Adrenal gland (tissue), 9 donors: ENCODE measurements at regions not wholly inside any gene's neighbourhood (a gene's known extent, or its start where the extent isn't known, plus 50 kb on each side); places are given as distances from the start of the nearest gene placed in this dataset.
A peak's percentile ranks its signal among the peaks of the same experiment; 100 is the strongest.
"Not testable (repeated sequence)": the region's sequence is repeated elsewhere in the genome, so short reads cannot be mapped to it uniquely, and the experiment has no call there.

Experiments
- DNase-seq, 7 donors: peaks; one replicate each; pipeline ENCODE4 v3.0.0-alpha.2; 2019 to 2020
- H3K27ac ChIP-seq, 5 donors: fragments of 200-600 bp; sonication (generic) in 4 of 5; 1 replicate in 3 of 5; 2 replicates in 2 of 5; pipeline versions ENCODE4 v1.5.1 to v1.8.0; 2016 to 2020; ENCODE audit warnings: mild to moderate bottlenecking in 1 of 5
- H3K27me3 ChIP-seq: fragments of 200-600 bp; 2 replicates; pipeline ENCODE4 v1.8.0; 2021
- H3K36me3 ChIP-seq, 2 donors: fragments of 200-600 bp; replicated peaks in 1 of 2; 1 replicate in 1 of 2; 2 replicates in 1 of 2; pipeline versions ENCODE4 v1.5.1 to v1.8.0; 2018 to 2022
- H3K4me1 ChIP-seq, 2 donors: fragments of 200-600 bp; replicated peaks in 1 of 2; 1 replicate in 1 of 2; 2 replicates in 1 of 2; pipeline versions ENCODE4 v1.5.1 to v1.8.0; 2018 to 2021
- H3K4me3 ChIP-seq, 4 donors: fragments of 200-600 bp; sonication (generic) in 3 of 4; one replicate each; pipeline ENCODE4 v1.5.1; 2016 to 2018
- H3K9me3 ChIP-seq, 3 donors: fragments of 200-600 bp; sonication (generic) in 1 of 3; replicated peaks in 1 of 3; 1 replicate in 2 of 3; 2 replicates in 1 of 3; pipeline versions ENCODE4 v1.5.1 to v1.8.0; 2016 to 2021
- WGBS, 4 donors: extraction: QIAGEN DNeasy Blood & Tissue Kit in 2 of 4; methylation state at CpG; one replicate each; pipeline versions ENCODE4 v1.1.5 to v1.1.7; 2013 to 2017; 5-methylcytosine and 5-hydroxymethylcytosine counted together
- intact Hi-C, 2 donors: fragments of 100-400 bp; cut with DNase I; formaldehyde crosslinking; loops; one replicate each; pipeline versions ENCODE4 v1.14.1 to v1.15.0; 2022 to 2023
- TF ChIP-seq, protein P1 (sequence below), 6 experiments: fragments of 450-650 bp in 4 of 6; fragments of 200-600 bp in 2 of 6; sonication (generic) in 1 of 6; IDR thresholded peaks; 1 replicate in 5 of 6; 2 replicates in 1 of 6; pipeline versions ENCODE4 v1.5.1 to v1.8.0; 2016 to 2021; ENCODE audit warnings: antibody characterized with exemption in 6 of 6, mild to moderate bottlenecking in 2 of 6, moderate library complexity in 1 of 6
- donor health status: healthy with polysubstance abuse.
- donor health status: Bipolar disorder and iron deficiency.
- donor health status: DM: yes; HTN: yes; CAD: no.
- donor health status: DM: no; HTN: no; CAD: no.
- donor health status: DM: no; HTN: no; CAD: no.

DNA sequence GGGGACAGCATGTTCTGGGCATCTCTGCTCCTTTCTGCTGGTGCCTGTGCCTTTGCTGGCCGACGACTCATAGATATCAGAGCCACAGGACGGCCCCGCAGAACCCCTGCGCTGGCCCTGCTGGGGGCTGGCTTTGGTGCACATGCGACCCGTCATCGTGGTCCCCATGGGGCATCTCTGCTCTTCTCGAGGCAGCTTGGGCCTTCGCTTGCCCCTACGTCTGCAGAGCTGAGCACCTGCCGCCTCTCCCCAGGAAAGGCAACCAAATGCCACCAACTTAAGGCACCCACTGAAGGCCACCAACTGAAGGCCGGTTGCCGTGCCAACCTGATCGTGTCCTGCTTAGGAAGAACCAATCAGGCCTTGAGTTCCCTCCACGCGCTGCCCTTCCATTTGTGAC lies 153.1 kb downstream of the FOXD4L6 start:
- H3K27ac ChIP-seq, intact Hi-C loops, H3K9me3 ChIP-seq, H3K36me3 ChIP-seq, H3K4me3 ChIP-seq, H3K4me1 ChIP-seq, DNase-seq, H3K27me3 ChIP-seq: not testable (repeated sequence)
- WGBS, 4 donors = 90 to 96% (median 93%) methylated on average over 6 to 17 of the region's 17 CpGs

GRCh38 chr9:40974912-40975311 lies 153.6 kb downstream of the FOXD4L6 start:
- H3K27ac ChIP-seq, intact Hi-C loops, H3K4me3 ChIP-seq, DNase-seq, H3K9me3 ChIP-seq, H3K27me3 ChIP-seq, H3K36me3 ChIP-seq, H3K4me1 ChIP-seq: not testable (repeated sequence)
- 80 to 94% (median 90%) methylated on average over 9 to 10 of the region's 10 CpGs for WGBS, 4 donors

DNA sequence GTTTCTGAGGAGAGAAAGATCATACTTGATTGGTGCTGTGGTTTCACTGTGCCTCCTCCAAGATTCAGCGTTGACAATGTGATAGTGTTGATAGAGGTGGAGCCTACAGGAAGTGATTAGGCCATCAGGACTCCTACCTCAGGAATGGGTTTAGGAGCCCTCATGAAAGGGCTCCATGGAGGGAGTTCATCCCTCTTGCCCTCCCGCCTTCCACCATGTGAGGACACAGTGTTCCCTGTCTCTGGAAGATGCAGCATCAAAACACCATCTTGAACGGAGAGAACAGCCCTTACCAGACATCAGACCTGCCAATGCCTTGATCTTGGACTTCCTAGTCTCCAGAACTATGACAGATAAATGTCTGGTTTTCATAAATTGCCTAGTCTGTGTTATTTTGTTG lies 156.7 kb downstream of the FOXD4L6 start:
- H3K36me3 ChIP-seq, H3K4me1 ChIP-seq, H3K27ac ChIP-seq, intact Hi-C loops, H3K27me3 ChIP-seq, H3K9me3 ChIP-seq, H3K4me3 ChIP-seq, DNase-seq: not testable (repeated sequence)
- WGBS, 4 donors = 59 to 80% (median 73%) methylated on average over 3 of the region's 3 CpGs

DNA sequence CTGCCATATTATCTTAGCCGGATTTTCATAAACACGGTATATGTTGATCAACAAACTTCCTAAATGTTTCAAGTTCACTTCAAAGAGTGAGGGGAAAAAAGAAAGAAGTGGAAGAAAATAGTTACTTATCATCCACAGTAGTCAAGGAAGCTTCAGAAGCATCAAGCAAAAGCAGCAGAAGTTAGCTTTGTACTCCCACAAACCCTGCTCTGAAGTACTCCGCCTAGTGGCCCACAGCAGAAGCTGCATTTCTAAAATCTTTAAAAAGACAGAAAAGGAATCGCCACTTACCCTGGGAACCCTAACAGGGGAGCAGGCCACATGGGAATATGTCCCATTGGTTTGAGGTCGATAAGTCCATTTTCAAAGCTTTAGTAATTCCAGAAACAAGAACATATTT lies 158.1 kb downstream of the FOXD4L6 start:
- intact Hi-C loops, H3K36me3 ChIP-seq, H3K27ac ChIP-seq, DNase-seq, H3K9me3 ChIP-seq, H3K27me3 ChIP-seq, H3K4me1 ChIP-seq, H3K4me3 ChIP-seq: not testable (repeated sequence)
- WGBS, 4 donors = 54 to 62% (median 58%) methylated on average over 4 to 5 of the region's 5 CpGs
- TF ChIP-seq, protein P1, sequence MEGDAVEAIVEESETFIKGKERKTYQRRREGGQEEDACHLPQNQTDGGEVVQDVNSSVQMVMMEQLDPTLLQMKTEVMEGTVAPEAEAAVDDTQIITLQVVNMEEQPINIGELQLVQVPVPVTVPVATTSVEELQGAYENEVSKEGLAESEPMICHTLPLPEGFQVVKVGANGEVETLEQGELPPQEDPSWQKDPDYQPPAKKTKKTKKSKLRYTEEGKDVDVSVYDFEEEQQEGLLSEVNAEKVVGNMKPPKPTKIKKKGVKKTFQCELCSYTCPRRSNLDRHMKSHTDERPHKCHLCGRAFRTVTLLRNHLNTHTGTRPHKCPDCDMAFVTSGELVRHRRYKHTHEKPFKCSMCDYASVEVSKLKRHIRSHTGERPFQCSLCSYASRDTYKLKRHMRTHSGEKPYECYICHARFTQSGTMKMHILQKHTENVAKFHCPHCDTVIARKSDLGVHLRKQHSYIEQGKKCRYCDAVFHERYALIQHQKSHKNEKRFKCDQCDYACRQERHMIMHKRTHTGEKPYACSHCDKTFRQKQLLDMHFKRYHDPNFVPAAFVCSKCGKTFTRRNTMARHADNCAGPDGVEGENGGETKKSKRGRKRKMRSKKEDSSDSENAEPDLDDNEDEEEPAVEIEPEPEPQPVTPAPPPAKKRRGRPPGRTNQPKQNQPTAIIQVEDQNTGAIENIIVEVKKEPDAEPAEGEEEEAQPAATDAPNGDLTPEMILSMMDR (IDR thresholded peaks at IDR 0.05) = peak in 2 of 6 experiments; percentile 10 to 43

- H3K4me1 ChIP-seq, DNase-seq, H3K27me3 ChIP-seq, intact Hi-C loops, H3K9me3 ChIP-seq, H3K27ac ChIP-seq, H3K36me3 ChIP-seq, H3K4me3 ChIP-seq: not testable (repeated sequence)
- WGBS, 4 donors = 40 to 76% (median 61%) methylated on average over 1 to 3 of the region's 6 CpGs
Measured at GRCh38 chr9:40962461-40962860, 166.0 kb downstream of the FOXD4L6 start.

GRCh38 chr9:40951876-40952494 lies 176.5 kb downstream of the FOXD4L6 start:
- H3K27me3 ChIP-seq, DNase-seq, intact Hi-C loops, H3K4me3 ChIP-seq, H3K36me3 ChIP-seq, H3K4me1 ChIP-seq, H3K27ac ChIP-seq, H3K9me3 ChIP-seq: not testable (repeated sequence)
- WGBS, 4 donors = 87 to 95% (median 90%) methylated on average over 15 to 17 of the region's 17 CpGs

GRCh38 chr9:40946228-40946627 lies 182.3 kb downstream of the FOXD4L6 start:
- intact Hi-C loops, H3K27me3 ChIP-seq, H3K9me3 ChIP-seq, H3K4me3 ChIP-seq, H3K36me3 ChIP-seq, DNase-seq, H3K27ac ChIP-seq, H3K4me1 ChIP-seq: not testable (repeated sequence)
- 93 to 99% (median 94%) methylated on average over 8 of the region's 8 CpGs for WGBS, 4 donors

DNA sequence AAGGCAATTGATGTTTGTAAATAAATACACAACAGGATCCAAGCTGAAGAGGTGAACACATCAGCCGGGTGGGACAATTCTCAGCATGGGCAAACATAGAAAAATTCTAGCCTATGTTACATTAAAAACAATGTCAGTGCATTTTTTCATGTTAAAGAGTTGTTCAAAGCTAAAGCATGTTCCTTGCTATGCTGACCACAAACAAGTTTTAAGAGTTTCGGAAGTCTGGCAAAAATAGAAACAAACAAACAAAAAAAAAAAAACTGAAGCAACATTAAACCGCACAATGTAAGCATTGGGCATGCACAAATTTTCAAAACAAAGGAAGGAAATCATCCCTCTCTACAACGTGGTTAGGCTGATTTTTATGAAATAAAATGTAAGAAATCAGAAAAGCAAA lies 185.8 kb downstream of the FOXD4L6 start:
- H3K4me3 ChIP-seq, DNase-seq, intact Hi-C loops, H3K27ac ChIP-seq, H3K9me3 ChIP-seq, H3K4me1 ChIP-seq, H3K27me3 ChIP-seq, H3K36me3 ChIP-seq: not testable (repeated sequence)
- 69 to 77% (median 74%) methylated on average over 4 of the region's 4 CpGs for WGBS, 4 donors

DNA sequence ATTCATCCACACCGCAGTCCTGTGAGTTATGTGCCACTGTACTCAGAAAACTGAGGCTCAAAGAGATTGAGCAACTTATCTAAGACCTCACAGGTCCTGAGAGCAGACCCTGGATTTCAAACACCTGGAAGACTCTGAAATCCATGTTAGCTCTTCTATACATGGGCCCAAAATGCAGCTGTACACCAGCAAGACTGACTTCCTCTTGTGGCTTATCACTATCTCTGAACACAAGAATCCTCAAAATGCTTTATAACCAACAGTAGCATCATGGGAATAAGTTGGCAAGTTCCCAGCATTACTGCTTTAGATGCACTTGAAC lies 188.6 kb downstream of the FOXD4L6 start:
- H3K4me1 ChIP-seq, H3K27ac ChIP-seq, H3K36me3 ChIP-seq, DNase-seq, H3K4me3 ChIP-seq, H3K27me3 ChIP-seq, intact Hi-C loops: not testable (repeated sequence)
- H3K9me3 ChIP-seq = peaks cover 0 to 14% (median 0%) of the 10 kb centered on the region in 3 donors
- 78 to 100% (median 84%) methylated on average over 1 of the region's 1 CpG for WGBS, 4 donors

GRCh38 chr9:40939201-40939887 lies 189.1 kb downstream of the FOXD4L6 start:
- H3K36me3 ChIP-seq, H3K27me3 ChIP-seq, H3K4me3 ChIP-seq, H3K4me1 ChIP-seq, intact Hi-C loops, DNase-seq, H3K27ac ChIP-seq: not testable (repeated sequence)
- WGBS, 4 donors = 79 to 84% (median 81%) methylated on average over 15 of the region's 15 CpGs
- H3K9me3 ChIP-seq = peaks cover 0 to 14% (median 0%) of the 10 kb centered on the region in 3 donors
